ENCODE measurements at regions not wholly inside any gene's neighbourhood (a gene's known extent, or its start where the extent isn't known, plus 50 kb on each side); places are given as distances from the start of the nearest gene placed in this dataset.

DNA sequence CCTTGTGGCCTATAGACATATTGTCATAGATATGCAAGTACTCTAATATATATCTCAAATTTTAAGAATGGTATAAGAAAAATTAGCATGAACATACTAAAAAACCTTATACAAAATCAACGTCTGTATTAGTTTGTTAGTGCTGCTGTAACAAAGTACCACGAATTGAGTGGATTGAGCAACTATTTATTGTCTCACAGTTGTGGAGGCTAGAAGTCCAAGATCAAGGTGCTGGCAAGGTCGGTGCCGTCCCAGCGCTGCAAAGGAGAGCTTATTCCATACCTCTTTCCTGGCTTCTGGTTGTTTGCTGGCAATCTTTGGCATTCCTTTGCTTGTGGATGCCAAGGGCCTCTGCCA, 317.6 kb upstream of the FERMT1 start:
- Histone ChIP-seq H3K27ac (no peak overlapping the region), H3K27me3 (no peaks in the 10 kb centered on the region), H3K4me3 (no peak overlapping the region), H3K9ac (ENCODE audit: low read depth in 2 of 2, low read length in 2 of 2) (no peak overlapping the region), H3K4me1 (no peaks in the 10 kb centered on the region), H3K36me3 (no peaks in the 10 kb centered on the region), H3K9me3 (no peaks in the 10 kb centered on the region)
- DNase-seq, result no peak
- intact Hi-C loops (cut with DNase I), result no loop called here
- TF ChIP-seq, protein P1, sequence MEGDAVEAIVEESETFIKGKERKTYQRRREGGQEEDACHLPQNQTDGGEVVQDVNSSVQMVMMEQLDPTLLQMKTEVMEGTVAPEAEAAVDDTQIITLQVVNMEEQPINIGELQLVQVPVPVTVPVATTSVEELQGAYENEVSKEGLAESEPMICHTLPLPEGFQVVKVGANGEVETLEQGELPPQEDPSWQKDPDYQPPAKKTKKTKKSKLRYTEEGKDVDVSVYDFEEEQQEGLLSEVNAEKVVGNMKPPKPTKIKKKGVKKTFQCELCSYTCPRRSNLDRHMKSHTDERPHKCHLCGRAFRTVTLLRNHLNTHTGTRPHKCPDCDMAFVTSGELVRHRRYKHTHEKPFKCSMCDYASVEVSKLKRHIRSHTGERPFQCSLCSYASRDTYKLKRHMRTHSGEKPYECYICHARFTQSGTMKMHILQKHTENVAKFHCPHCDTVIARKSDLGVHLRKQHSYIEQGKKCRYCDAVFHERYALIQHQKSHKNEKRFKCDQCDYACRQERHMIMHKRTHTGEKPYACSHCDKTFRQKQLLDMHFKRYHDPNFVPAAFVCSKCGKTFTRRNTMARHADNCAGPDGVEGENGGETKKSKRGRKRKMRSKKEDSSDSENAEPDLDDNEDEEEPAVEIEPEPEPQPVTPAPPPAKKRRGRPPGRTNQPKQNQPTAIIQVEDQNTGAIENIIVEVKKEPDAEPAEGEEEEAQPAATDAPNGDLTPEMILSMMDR (IDR thresholded peaks at IDR 0.05), result no peak

DNA sequence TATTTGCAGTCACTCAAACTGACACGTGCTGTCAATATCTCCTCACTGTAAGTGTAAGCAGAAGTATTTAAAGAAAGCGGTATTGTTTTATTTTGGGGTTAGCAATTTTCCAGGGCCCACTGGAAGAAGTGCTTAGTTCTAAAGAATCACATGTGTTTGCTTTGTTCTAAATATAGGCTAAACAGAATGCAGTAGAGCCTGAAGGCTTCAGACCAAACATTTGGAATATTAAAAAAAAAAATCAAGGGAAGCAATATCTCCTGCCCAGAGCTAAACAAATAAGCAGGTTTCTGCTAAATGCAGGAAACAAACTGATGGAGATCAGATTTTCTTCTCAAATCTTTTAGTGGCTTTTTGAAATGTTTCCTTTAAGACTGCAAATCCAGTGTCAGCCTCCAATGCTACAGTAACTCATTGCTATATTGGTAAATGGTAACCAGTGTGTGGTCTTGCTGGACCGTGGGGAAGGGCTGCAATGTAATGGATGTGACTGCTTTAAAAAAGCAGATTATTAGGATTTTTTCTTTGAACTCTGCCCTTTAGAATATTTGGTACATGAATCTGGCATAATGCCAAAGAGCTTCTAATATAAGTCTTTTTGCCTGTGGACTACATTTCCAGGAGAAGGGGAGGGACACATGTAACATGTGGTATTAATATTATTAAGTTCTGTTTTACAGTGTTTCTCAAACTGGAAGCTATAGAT, 317.1 kb upstream of the FERMT1 start:
- TF ChIP-seq, protein P1 (IDR thresholded peaks at IDR 0.05), result no peak
- Histone ChIP-seq H3K27ac (no peak overlapping the region), H3K4me3 (no peak overlapping the region), H3K9ac (ENCODE audit: low read depth in 2 of 2, low read length in 2 of 2) (no peak overlapping the region), H3K9me3 (no peaks in the 10 kb centered on the region), H3K27me3 (no peaks in the 10 kb centered on the region), H3K36me3 (no peaks in the 10 kb centered on the region), H3K4me1 (no peaks in the 10 kb centered on the region)
- intact Hi-C loops (cut with DNase I), result no loop called here
- DNase-seq, result no peak

DNA sequence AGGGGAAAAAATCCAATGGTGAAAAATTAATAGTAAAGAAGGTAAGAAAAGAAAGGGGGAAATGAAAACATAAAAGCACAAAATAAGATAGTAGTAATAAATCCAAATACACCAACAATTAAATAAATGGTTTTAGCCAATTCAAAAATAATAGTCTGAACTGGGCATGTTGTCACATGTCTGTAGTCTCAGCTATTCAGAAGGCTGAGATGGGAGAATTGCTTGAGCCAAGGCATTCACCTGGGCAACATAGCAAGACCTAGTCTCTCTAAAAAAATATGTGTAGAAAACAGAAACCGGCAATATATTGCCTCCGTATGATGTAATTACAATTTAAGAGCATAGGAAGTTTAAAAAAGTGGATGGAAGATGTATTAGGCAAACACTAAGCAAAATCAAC, 311.3 kb upstream of the FERMT1 start:
- DNase-seq, result no peak
- Histone ChIP-seq H3K4me1 (no peaks in the 10 kb centered on the region), H3K27ac (no peak overlapping the region), H3K4me3 (no peak overlapping the region), H3K36me3 (no peaks in the 10 kb centered on the region), H3K27me3 (no peaks in the 10 kb centered on the region), H3K9ac (ENCODE audit: low read depth in 2 of 2, low read length in 2 of 2) (no peak overlapping the region), H3K9me3 (no peaks in the 10 kb centered on the region)
- TF ChIP-seq, protein P1 (IDR thresholded peaks at IDR 0.05), result no peak
- intact Hi-C loops (cut with DNase I), result no loop called here

DNA sequence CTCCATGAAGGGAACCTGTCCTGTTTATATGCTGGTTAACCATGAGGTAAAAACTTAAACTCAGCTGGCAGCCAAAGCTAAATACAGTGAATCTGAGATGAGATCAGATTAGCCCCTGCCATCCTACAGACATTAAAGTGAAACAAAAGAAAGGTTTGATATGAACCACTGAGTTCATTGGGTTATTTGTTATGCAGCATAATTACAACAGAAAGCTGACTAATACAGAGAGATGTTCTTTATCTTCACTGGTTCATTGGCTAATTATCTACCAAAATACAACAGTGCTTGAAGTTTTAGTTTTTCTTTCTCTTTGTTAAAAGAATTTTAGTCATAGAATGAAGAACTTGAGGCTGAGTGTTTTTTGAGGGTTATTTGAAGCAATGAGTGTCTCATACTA, 307.6 kb upstream of the FERMT1 start:
- intact Hi-C loops (cut with DNase I), result no loop called here
- DNase-seq, result no peak
- no peak overlapping the region for H3K27ac ChIP-seq

DNA sequence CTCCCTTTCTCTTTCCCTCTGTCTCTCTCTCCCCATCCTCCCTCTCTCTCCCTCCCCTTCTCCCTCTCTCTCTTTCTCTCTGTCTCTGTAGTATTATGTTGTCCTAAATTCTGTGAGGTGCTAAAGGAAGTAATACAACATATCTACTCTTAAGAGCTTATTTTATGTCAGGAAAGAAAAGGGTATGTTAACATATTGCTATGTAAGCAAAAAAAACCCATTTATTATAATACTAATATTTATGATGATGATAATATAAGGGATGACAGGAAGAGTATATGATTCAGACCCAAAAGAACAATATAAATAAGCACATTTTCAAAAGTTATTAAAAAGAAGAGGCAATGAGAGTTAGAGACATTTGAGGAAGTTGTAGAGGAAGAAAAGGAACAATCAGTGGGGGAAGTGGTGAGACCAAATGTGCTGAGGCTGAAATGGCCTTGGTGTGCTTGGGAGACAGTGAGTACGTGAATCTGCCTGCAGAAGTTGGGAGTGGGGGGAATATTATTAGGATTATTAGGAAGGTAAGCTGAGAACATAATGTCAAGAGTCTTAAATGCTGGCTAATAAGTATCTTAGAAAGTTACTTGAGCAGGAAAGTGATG, 303.6 kb upstream of the FERMT1 start:
- TF ChIP-seq, protein P1 (IDR thresholded peaks at IDR 0.05), result no peak
- H3K36me3 ChIP-seq, result no peaks in the 10 kb centered on the region
- no peak overlapping the region for H3K27ac ChIP-seq
- intact Hi-C loops (cut with DNase I), result no loop called here
- H3K9me3 ChIP-seq, result no peaks in the 10 kb centered on the region
- no peaks in the 10 kb centered on the region for H3K27me3 ChIP-seq
- H3K9ac ChIP-seq (ENCODE audit: low read depth in 2 of 2, low read length in 2 of 2), result no peak overlapping the region
- no peak for DNase-seq
- no peaks in the 10 kb centered on the region for H3K4me1 ChIP-seq
- H3K4me3 ChIP-seq, result no peak overlapping the region

More for the DNA sequence above, 307.6 kb upstream of the FERMT1 start:
- Histone ChIP-seq H3K9me3 (no peaks in the 10 kb centered on the region), H3K4me3 (no peak overlapping the region), H3K9ac (ENCODE audit: low read depth in 2 of 2, low read length in 2 of 2) (no peak overlapping the region), H3K36me3 (no peaks in the 10 kb centered on the region), H3K27me3 (no peaks in the 10 kb centered on the region), H3K4me1 (no peaks in the 10 kb centered on the region)
- TF ChIP-seq, protein P1 (IDR thresholded peaks at IDR 0.05), result no peak

Data from colonic mucosa (tissue), 4 donors.